GM18870 (cell line): ENCODE measurements at regions not wholly inside any gene's neighbourhood (a gene's known extent, or its start where the extent isn't known, plus 50 kb on each side); places are given as distances from the start of the nearest gene placed in this dataset.
"Not testable (repeated sequence)": the region's sequence is repeated elsewhere in the genome, so short reads cannot be mapped to it uniquely, and the experiment has no call there.

Source experiments
- ATAC-seq: cut with Tn5 transposase; IDR thresholded peaks from one replicate; pipeline ENCODE4 v1.9.1; 2021; ENCODE audit warnings: moderate library complexity; ENCODE audit not compliant: unreplicated experiment

- no peak for ATAC-seq
Observed at GRCh38 chr2:64277101-64277849, 133.1 kb upstream of the PELI1 start.

- not testable (repeated sequence) for ATAC-seq
Observed at GRCh38 chr2:64280812-64281211, 136.6 kb upstream of the PELI1 start.

GRCh38 chr2:64283006-64283570, 138.9 kb upstream of the PELI1 start:
- no peak for ATAC-seq

GRCh38 chr2:64283641-64284361, 139.6 kb upstream of the PELI1 start:
- ATAC-seq, result peak; percentile 97

- ATAC-seq, result no peak
Observed at GRCh38 chr2:64284751-64285150, 140.5 kb upstream of the PELI1 start.

DNA sequence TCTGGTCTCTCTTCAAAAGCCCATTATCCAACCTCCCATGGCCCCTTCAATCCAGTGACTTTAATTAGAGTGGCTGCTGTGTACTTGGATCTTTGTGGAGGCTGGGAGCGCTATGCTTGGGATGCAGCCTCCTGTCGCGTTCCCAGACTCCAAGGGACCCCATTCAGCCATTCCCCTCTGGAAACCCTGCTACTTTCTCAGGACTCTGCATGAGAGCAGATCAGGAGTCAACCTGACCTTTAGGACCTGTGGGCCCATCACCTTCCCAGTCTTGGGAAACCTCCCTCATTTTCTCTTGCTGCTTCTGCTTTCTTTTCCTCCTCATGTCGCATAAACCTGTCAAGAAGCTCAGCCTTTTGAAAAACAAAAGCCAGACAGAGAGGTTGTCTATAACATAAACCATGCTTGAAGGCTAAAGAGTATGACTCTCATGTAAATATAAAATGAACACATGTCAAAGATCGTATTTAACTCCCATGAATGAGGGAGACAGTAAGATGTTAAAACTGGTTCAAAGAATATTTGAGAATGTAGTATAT, 143.1 kb upstream of the PELI1 start:
- ATAC-seq, result no peak

- no peak for ATAC-seq
Observed at GRCh38 chr2:64288321-64289193, 144.3 kb upstream of the PELI1 start.

- ATAC-seq, result no peak
Observed at GRCh38 chr2:64289251-64289650, 145.0 kb upstream of the PELI1 start.

DNA sequence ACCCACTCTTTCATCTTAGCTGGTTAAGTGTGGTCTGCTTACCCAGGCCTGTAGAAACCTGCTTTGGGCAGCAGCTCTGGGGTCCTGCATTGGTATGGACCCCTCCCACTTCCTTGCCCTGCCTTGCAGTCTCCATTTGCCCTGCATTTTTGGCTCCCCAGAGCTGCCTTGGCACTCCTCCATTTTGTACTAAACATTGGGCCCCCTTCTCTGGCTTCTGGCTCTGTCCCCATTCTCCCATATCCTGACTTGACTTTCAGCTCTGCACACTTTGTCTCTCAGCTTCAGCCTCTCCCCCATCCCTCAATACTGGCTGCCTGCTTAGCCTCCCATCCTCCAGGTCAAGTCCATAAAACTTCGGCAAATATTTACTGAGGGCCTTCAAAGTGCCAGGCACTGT, 145.5 kb upstream of the PELI1 start:
- ATAC-seq, result no peak

DNA sequence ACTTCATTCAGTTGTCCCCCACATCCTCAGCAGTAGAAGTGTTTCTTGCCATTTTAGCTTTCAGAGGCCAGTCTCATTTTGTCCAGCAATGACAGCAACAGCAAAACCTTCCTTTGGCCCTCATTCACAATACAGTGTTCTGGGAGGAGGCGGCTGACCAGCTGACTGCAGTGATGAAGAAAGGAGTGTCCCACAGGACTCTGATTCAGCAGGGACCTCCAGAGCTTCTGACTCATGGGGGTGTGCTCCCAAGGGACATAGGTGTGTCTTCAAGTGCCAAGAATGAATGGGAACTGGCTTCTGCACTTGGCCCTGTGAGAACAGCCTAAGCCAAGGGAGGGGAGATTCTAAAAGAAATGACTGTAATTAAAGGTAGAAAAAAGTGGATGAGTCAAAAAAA, 147.0 kb upstream of the PELI1 start:
- no peak for ATAC-seq

DNA sequence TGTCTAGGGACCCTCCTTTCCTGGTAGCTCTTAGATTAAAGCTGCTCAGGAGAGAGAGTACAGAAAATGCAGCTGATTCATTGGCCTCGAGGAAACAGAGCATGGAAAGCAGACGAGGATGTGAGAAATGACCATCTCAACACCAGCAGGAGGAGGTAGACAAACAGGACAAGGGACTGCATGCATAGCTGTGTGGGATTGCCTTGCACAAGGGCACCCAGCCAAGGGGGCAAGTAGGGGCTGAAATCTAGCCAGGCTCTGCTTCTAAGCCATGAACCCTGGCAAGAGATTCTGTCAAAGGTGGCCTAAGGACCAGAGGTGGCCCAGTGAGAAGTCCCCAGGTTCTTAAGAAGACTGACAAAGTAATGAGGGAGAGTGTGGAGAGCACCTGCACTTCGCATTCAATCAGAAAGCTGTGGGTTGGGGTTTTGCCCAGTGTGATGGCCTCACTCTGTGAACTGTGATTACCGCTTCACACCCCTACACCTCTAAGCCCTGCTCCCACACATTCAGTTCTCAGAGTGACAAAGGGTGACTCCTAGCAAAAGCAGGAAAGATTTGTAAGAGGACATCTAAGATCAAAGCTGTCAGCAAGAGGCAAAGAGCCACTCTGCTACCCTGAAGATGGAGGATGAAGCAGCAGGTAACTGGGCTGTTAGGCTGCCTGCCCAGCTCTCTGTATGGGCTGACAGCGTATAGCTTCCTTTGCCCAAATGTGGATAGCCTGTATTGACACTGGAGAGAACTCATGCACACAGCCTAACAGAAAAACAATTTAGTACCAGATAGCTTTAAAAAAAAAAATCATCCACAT, 151.3 kb upstream of the PELI1 start:
- ATAC-seq, result peak; percentile 67

DNA sequence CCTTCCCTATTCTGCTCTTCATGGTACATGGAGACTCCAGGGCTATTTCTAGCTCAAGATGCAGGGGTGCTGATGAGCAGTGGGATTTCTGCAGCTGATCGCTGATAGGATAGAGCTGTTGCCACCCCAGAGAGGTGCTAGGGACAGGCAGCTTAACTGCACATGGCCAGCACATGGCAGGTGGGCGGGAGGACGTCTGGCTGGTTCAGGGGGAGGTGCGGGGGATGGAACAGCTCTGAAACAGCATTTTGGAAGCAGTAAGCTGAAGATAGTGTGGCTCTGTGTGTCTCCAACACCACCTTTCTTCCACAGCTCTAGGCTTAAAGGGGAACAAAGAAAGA, 151.9 kb upstream of the PELI1 start:
- peak; percentile 15 for ATAC-seq

DNA sequence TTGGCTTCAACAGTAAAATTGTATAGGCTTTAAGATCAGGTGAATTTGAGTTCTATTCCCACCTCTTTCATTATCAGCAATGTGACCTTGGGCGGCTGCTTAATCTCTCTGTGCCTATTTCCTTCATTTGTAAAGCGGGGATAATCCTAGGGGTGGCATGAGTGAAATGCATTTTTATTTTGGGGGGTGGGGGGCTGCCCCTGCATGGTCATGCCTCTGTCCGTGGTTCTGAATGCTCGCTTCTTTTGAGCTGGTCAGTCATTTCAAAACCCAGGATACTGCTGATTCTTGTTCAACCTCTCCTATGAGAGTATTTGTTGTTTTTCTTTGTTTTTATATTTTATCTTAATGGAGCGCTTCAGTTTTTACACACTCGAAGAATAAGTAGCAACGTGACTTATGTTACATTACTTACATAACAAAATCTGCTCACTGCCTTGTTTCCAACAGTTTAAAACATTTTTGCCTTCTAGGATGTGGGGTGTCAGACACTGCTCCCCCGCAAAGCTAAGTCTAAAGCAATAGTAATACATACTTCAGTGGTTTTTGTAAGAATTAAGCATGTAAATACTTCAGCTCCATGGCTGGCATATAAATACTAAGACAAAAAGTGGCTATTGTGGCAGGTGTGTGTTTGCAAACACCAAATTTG, 152.6 kb upstream of the PELI1 start:
- ATAC-seq, result no peak

DNA sequence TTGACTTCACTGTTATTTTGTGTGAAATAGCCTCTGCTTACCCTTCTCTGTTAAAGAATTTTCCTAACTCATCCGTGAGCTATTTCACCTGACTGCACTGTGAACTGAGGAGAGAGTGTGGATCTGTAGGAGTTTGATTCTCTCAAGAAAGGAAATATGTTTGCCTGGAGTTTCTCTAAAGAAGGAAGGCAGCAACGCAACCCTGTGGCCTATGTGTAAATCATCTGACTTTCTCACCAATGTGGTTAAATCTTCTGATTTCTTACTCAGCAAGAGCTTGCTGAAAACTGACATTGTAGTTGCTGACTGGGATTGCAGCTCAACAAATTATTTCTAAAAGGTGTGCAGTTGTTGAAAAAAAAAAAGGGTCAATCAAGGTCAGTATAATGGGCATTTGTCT, 153.9 kb upstream of the PELI1 start:
- no peak for ATAC-seq

DNA sequence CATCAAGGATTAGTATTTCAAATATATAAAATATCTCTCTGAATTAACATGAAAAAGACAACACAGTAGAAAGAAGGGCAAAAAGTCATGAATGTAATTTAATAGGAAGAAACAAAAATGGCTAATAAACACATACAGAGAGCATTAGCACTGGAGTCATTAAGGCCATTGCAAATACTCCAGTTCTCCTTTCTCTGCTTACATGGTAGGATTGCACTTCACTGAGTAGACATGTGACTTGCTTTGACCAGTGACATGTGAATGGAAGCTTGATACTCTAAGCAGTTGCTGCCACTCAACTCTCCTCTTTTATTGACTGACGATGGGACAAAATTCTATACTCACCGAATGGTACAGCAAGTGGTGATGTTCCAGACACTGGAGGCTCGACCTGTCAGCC, 153.9 kb upstream of the LGALSL start:
- no peak for ATAC-seq

DNA sequence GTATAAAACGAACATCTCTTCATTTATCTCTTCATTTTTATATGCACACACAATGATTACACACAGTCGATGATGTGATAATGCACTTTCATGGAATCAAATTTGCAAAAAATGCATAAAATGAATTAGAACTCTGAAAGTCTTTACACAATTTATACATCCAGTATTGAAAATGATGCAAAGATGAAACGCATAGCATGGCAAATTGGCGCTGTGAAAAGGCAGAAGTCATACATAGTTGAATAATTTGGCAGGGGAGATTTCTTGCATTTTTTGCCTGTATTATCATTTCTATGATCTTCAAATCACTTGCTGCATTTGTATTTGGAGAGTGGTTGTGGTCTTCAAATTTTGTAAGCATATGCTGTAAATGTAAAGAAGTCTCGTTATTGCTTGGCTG, 150.7 kb upstream of the LGALSL start:
- ATAC-seq, result no peak

GRCh38 chr2:64307421-64307820, 146.5 kb upstream of the LGALSL start:
- no peak for ATAC-seq

GRCh38 chr2:64311191-64311910, 142.6 kb upstream of the LGALSL start:
- ATAC-seq, result no peak

GRCh38 chr2:64311948-64312621, 141.9 kb upstream of the LGALSL start:
- ATAC-seq, result no peak
